Ishikawa (cell line): ENCODE measurements at regions not wholly inside any gene's neighbourhood (a gene's known extent, or its start where the extent isn't known, plus 50 kb on each side); places are given as distances from the start of the nearest gene placed in this dataset.

Experiments used
- CEBPB ChIP-seq: IDR thresholded peaks from 2 replicates; pipeline ENCODE4 v1.6.1; 2012
- CREB1 ChIP-seq: IDR thresholded peaks from 2 replicates; pipeline ENCODE4 v1.6.1; 2012; ENCODE audit warnings: low read depth
- EGR1 ChIP-seq: IDR thresholded peaks from 2 replicates; pipeline ENCODE4 v1.6.1; 2012
- EP300 ChIP-seq: IDR thresholded peaks from 2 replicates; pipeline ENCODE4 v1.6.1; 2012; ENCODE audit warnings: borderline replicate concordance
- FOXM1 ChIP-seq: IDR thresholded peaks from 2 replicates; pipeline ENCODE4 v1.6.1; 2012; ENCODE audit warnings: low read depth, borderline replicate concordance
- MAX ChIP-seq: IDR thresholded peaks from 2 replicates; pipeline ENCODE4 v1.6.1; 2012
- NFIC ChIP-seq: IDR thresholded peaks from 2 replicates; pipeline ENCODE4 v1.6.1; 2012
- RAD21 ChIP-seq: IDR thresholded peaks from 2 replicates; pipeline ENCODE4 v1.6.1; 2012; ENCODE audit warnings: low read depth
- TAF1 ChIP-seq: IDR thresholded peaks from 2 replicates; pipeline ENCODE4 v1.6.1; 2012; ENCODE audit warnings: low read depth, mild to moderate bottlenecking
- TCF12 ChIP-seq: IDR thresholded peaks from 2 replicates; pipeline ENCODE4 v1.6.1; 2012; ENCODE audit warnings: low read depth
- TEAD4 ChIP-seq: IDR thresholded peaks from 2 replicates; pipeline ENCODE4 v1.6.1; 2012
- USF1 ChIP-seq: IDR thresholded peaks from 2 replicates; pipeline ENCODE4 v1.6.1; 2012
- YY1 ChIP-seq: IDR thresholded peaks from 2 replicates; pipeline ENCODE4 v1.6.1; 2012; ENCODE audit warnings: low read depth
- ZBTB7A ChIP-seq: IDR thresholded peaks from 2 replicates; pipeline ENCODE4 v1.6.1; 2012; ENCODE audit warnings: low read depth
- TF ChIP-seq, protein P1 (sequence below): IDR thresholded peaks from 2 replicates; pipeline ENCODE4 v1.6.1; 2012; ENCODE audit warnings: low read depth, mild to moderate bottlenecking

GRCh38 chr13:80560609-80561008 is 219.7 kb upstream of the SPRY2 start:
- no peak for TF ChIP-seq CREB1
- TF ChIP-seq YY1: no peak
- no peak for TF ChIP-seq FOXM1
- no peak for TF ChIP-seq ZBTB7A
- no peak for TF ChIP-seq USF1
- TF ChIP-seq EP300: 0 out of 2 replicates have a peak, but pooled peaks have one; percentile 18
- no peak for TF ChIP-seq TEAD4
- no peak for TF ChIP-seq CEBPB
- TF ChIP-seq NFIC: no peak

DNA sequence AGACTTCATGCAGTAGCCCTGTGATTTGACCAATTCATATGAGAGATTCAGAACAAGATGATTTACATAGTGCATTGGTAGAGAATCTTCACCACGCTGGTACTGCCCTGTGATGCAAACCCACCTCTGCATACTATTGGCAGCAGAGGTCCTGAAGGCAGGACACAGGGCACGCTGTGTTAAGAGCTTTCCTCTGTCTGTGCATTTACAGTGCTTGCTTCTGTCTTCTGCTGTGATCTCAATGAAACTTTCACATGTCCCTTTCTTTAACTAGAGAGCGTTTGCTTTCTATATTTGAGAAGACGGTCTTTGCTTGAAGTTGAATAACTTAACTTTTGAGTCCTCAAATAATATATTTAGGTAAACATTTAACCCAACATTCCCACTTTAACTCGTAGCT is 219.0 kb upstream of the SPRY2 start:
- no peak for TF ChIP-seq USF1
- no peak for TF ChIP-seq ZBTB7A
- TF ChIP-seq NFIC: no peak
- no peak for TF ChIP-seq CEBPB
- TF ChIP-seq CREB1: no peak
- no peak for TF ChIP-seq FOXM1
- no peak for TF ChIP-seq MAX
- no peak for TF ChIP-seq RAD21
- TF ChIP-seq TCF12: no peak
- TF ChIP-seq TEAD4: no peak
- no peak for TF ChIP-seq EP300
- TF ChIP-seq, protein P1, sequence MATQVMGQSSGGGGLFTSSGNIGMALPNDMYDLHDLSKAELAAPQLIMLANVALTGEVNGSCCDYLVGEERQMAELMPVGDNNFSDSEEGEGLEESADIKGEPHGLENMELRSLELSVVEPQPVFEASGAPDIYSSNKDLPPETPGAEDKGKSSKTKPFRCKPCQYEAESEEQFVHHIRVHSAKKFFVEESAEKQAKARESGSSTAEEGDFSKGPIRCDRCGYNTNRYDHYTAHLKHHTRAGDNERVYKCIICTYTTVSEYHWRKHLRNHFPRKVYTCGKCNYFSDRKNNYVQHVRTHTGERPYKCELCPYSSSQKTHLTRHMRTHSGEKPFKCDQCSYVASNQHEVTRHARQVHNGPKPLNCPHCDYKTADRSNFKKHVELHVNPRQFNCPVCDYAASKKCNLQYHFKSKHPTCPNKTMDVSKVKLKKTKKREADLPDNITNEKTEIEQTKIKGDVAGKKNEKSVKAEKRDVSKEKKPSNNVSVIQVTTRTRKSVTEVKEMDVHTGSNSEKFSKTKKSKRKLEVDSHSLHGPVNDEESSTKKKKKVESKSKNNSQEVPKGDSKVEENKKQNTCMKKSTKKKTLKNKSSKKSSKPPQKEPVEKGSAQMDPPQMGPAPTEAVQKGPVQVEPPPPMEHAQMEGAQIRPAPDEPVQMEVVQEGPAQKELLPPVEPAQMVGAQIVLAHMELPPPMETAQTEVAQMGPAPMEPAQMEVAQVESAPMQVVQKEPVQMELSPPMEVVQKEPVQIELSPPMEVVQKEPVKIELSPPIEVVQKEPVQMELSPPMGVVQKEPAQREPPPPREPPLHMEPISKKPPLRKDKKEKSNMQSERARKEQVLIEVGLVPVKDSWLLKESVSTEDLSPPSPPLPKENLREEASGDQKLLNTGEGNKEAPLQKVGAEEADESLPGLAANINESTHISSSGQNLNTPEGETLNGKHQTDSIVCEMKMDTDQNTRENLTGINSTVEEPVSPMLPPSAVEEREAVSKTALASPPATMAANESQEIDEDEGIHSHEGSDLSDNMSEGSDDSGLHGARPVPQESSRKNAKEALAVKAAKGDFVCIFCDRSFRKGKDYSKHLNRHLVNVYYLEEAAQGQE: no peak
- TF ChIP-seq EGR1: no peak
- no peak for TF ChIP-seq YY1
- TF ChIP-seq TAF1: no peak

- TF ChIP-seq FOXM1 (no peak), MAX (no peak), RAD21 (no peak), TCF12 (no peak), TAF1 (no peak), TEAD4 (no peak), EGR1 (no peak)
- TF ChIP-seq, protein P1: no peak
These were observed 217.1 kb upstream of the SPRY2 start for GRCh38 chr13:80558074-80558473.

DNA sequence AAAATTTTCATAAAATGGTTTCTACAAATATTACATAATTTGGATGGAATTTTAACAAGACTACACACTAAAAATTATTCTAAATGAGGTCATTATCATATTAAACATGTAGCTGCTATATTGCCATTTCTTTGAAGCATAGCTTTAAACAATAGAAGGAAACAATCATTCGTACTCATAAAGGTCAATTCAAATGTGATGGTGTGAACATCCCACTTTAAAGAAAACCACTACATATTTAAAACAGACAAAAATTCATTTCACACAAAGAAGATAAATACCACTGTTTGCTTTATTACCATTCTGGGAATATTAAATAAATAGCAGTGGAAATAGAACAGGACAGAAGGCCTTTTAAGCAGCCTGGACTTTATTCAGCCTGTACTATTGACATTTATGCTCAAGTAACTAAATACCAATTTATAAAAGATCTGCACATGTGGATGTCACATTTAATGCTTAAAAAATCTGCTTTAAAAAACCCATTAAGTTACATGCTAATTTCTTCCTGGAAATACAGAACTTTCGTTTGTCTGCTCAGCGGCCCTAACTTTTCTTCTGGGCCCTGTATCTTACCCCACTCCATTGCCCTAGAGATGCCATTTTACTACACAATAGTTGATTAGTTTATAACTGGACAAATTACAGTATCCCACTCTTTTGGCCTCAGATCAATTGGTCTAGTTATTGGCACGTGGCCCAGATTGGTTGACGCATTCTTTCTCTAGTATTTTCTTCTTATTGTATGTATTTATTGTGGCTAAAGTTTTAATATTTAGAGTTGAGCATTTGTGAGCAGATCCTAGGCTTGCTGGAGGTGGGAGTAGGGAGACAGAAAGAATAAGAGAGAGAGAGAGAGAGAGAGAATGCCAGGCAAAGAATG is 215.1 kb upstream of the SPRY2 start:
- TF ChIP-seq TAF1: no peak
- TF ChIP-seq EGR1: no peak
- TF ChIP-seq CREB1: no peak

- TF ChIP-seq YY1 (no peak), ZBTB7A (no peak), USF1 (no peak), EP300 (no peak), EGR1 (no peak), NFIC (no peak), CREB1 (no peak), TCF12 (no peak)
These were observed 212.0 kb upstream of the SPRY2 start for GRCh38 chr13:80552851-80553440.
